ENCODE measurements at regions not wholly inside any gene's neighbourhood (a gene's known extent, or its start where the extent isn't known, plus 50 kb on each side); places are given as distances from the start of the nearest gene placed in this dataset.

GRCh38 chr14:97402279-97402678, 605.1 kb downstream of the VRK1 start:
- DNase-seq (ENCODE audit: low read depth): no peak

- DNase-seq (ENCODE audit: low read depth): no peak
Observed at GRCh38 chr14:97407701-97408407, 610.7 kb downstream of the VRK1 start.

- DNase-seq (ENCODE audit: low read depth): no peak
Observed at GRCh38 chr14:97408503-97408902, 611.3 kb downstream of the VRK1 start.

DNA sequence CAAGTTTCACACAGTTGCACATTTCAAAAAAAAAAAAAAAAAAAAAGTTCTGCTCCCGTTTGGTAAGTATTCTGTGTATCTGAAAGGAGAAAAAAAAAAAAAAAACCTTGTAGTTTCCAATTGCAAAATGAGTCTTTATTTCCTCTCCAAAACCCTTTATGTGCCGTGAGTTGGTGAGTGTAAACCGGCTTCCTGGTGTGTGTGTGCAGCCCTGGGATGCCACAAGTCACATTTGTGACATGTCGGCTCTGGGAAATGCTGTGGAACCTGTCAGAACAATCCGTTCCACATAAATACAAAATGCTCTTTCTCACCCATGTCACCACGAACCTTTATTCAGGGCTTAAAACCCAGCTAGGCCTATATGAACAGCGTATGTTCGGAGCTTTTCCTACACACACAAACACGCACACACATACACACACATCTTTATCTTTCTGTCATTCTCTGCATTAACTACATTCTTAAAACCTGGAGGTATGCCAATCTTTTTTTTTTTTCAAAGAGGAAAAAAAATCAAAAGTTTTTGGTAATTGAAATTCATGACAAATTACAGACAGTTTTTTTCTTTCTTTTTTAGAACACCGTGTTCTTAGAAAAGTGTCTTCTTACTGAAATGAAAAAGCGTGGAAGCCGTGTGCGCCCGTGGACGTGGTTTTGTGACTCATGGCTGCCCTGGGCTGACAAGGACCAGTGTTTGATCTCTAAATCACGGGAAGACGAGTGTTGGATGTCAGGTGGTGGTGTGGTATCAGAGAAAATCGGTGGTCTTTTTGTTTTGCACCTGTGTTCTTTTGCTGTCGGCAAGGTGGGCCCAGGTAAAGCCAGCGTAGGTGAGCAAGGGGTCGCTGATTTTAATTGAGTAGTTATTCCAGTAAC, 612.0 kb downstream of the VRK1 start:
- DNase-seq (ENCODE audit: low read depth): no peak

- DNase-seq (ENCODE audit: low read depth): no peak
Observed at GRCh38 chr14:97410667-97411620, 613.8 kb downstream of the VRK1 start.

- no peak for DNase-seq (ENCODE audit: low read depth)
Observed at GRCh38 chr14:97411938-97412612, 614.9 kb downstream of the VRK1 start.

GRCh38 chr14:97413022-97413539, 615.9 kb downstream of the VRK1 start:
- no peak for DNase-seq (ENCODE audit: low read depth)

DNA sequence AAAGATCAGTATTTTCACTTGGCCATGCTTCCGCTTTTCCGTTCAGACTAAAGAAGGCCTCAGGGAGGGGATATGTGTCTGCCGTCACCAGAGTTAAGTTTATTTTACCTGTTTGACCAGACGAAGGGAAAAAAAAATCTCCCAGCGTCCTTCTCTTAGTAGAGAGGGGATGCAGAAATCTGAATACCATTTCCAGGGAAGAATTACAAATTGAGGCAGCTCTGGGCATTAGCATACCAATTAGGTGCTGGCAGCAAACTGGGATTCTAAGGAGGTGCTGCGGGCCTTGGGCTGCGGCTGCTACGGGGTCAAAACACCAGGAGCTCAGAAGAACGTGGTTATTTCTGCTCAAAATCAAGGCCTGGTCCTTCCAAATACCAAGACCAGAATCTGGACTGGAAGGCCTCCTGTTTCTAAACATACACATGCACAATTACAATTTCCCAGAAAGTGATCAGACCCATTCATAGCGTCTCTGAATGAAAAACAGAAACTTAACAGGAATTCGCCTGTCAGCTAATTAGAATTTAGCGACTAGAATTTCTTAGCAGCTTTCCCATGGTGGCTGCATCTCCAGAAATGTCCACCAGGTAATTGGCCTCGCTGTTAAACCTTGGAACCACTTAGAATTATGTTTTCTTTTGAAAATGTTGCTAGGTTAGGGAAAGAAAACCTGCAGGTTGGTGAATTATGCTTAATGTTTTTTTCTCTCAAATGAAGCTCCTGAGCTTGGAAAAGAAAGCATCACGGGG, 617.0 kb downstream of the VRK1 start:
- DNase-seq (ENCODE audit: low read depth): no peak

DNA sequence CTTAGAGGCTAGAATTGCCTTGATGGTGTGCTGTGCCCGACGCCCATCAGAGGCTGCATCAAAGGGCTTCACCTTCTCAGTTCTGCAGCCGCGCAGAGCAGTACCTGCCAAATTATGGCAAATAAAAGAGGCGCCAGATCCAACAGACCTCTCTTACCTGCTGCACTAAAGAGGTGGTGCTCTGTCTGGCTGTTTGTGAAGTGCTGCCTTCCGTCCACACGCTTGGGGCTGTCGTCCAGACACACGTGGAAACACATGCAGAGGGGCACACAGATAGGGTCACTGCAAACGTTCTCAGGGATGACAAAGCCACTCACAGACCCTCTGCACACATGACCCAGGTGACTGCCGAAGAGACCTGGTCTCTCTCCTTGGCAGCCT, 617.5 kb downstream of the VRK1 start:
- no peak for DNase-seq (ENCODE audit: low read depth)

GRCh38 chr14:97415907-97416306, 618.7 kb downstream of the VRK1 start:
- DNase-seq (ENCODE audit: low read depth): no peak

DNA sequence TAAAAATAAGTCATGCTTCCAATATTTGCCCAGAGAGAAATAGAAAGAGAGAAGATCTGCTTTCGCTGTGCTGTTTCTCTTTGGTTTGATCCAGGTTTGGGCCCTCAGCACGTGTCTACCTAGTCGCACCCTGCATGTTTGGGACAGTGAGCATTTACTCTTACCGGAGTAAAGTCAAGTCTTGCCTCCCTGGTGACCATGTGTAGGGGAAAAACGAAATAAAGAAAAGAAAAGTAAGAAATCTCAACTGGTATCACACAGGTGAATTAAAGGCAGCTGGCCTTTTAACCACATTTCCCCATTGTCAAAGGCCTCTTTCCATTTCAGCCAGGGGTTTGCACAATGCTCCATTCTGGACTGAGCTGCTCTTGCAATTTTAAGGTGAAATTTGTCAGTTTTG, 619.4 kb downstream of the VRK1 start:
- no peak for DNase-seq (ENCODE audit: low read depth)

GRCh38 chr14:97417331-97417730, 620.1 kb downstream of the VRK1 start:
- no peak for DNase-seq (ENCODE audit: low read depth)

DNA sequence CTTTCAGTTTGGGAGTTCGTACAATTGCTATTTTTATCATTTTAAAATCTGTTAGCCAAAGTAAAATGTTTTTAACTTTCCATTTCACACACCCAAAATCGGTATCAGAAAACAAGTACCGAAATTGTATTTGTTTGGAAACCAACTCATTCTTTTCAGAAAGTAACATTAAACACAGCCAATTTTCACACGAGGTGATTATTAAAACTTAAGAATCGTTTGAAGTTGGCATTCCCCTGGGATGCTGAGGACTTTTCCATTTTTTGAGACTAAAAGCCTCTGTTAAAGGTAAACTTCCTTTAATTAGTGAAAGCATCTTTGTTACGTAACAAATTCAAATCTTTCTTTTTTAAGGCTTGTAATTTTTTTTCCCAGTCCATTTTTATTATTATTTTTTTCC, 623.0 kb downstream of the VRK1 start:
- no peak for DNase-seq (ENCODE audit: low read depth)

- DNase-seq (ENCODE audit: low read depth): no peak
Observed at GRCh38 chr14:97426776-97427175, 629.6 kb downstream of the VRK1 start.

GRCh38 chr14:97428808-97429440, 631.7 kb downstream of the VRK1 start:
- no peak for DNase-seq (ENCODE audit: low read depth)

DNA sequence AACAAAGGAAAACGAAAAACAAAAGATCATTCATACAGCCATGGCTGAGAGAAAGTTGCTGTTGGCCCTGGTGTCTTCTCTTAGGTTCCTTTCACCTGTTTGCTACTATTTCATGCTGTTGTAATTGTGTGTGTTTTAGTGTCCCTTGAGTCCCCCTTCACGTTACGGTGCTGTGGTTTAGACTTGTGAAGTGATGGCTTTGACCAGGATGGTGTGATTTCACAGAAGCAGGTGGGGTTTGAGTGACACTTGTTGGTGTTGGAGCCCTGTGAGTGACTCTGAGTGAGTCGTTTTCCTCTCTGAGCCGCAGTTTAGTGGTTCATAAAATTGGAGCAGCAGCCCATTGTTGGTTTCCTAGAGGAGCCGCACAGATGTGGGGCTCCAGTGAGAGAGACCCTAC, 635.4 kb downstream of the VRK1 start:
- no peak for DNase-seq (ENCODE audit: low read depth)

DNA sequence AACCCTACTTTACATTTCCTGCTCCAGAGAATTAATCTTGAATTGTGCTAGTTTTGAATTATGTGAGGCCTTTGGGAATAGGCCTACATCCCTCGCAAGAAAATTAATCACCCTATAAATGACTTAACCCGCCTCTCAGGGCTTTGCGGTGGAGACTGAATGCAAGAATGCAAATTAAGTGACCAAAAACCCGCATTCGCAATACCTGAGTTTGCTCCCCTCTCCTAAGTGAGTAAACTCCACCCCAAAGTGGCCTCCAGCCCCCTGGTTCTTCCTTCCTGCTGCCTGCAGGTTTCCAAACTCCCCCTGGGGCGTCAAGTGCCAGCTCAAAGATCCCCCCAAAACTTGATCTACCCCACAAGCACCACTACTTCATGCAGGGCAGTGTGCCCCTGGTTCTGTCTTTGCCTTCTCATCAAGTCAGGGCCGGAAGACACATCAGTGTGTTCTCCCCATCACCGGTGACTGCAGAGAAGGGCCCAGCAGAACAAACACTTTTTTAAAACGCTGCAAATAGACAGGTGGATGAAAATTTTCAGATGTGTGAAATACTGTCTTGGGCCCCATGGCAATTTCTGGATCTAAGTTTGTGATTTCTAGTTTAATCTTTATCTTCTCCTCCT, 644.7 kb downstream of the VRK1 start:
- no peak for DNase-seq (ENCODE audit: low read depth)

GRCh38 chr14:97442363-97442762, 645.2 kb downstream of the VRK1 start:
- DNase-seq (ENCODE audit: low read depth): no peak

DNA sequence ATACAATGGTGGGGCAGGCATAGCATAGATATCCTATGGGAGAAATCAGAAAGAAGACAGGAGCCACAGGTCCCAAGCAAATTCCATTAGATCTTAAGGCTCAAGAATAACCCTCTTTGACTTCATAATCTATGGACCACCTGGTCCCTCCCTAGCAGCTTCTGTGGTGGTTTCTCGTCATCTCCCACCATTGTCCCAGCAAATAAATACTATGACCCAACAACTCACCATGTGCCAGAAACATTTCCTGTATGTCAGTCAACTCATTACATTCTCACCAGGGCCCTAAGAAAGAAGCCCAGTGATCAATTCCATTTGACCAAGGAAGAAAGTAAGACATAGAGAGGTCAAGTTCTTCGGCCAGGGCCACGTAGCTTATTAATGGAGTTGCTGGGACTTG, 646.2 kb downstream of the VRK1 start:
- no peak for DNase-seq (ENCODE audit: low read depth)

GRCh38 chr14:97444248-97444647, 647.1 kb downstream of the VRK1 start:
- DNase-seq (ENCODE audit: low read depth): no peak

Data from T-helper 22 cell (primary cell).